CD4-positive, alpha-beta T cell treated with Interleukin-17A for 1 hour (primary cell): ENCODE measurements at regions not wholly inside any gene's neighbourhood (a gene's known extent, or its start where the extent isn't known, plus 50 kb on each side); places are given as distances from the start of the nearest gene placed in this dataset.

Experiments used
- DNase-seq: peaks from one replicate; pipeline ENCODE4 v3.0.0-alpha.2; 2020

DNA sequence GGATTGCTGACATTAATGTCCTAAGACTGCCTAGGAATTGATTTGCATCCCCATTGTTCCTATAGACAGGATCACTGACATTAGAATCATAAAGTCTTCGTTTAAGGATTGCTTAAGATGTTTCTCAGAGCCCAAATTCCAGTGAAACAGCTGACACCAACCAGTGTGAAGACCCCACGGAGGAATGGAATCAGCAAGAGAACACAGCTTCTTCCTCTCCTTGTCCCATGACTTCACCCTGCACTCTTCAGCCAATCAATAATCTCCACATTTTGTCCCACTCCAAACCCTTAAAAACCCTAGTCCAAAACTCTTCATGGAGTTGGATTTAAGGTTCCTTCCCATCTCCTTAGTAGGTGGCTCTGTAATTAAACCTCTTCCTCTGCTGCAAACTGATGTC lies 157.0 kb upstream of the NDUFV2 start:
- no peak for DNase-seq

DNA sequence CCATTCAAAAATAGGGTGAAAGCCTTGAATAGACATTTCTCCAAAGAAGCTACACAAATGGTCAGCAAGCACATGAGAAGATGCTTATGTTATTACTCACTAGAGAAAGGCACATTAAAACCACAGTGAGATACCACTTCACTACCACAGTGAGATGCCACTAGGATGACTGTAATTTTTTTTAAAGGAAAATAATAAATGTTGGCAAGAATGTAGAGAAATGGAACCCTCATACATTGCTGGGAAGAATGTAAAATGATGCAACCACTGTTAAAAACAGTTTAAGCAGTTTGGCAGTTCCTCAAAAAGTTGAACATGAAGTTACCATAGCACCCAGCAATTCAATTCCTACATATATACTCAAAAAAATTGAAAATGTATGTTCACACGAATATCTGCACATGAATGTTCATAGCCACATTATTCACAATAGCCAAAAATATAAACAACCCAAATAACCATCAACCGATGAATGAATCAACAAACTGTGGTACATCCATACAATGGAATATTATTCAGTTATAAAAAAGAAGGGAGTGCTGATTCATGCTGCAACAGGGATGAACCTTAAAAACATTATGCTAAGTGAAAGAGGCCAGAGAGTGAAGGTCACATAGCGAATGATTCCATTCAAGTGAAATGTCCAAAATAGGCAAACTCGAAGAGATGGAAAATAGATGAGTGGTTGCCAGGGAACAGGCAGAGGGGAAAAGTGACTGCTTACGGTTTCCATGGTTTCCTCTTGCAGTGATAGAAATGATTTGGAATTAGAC lies 156.2 kb upstream of the NDUFV2 start:
- DNase-seq = no peak

DNA sequence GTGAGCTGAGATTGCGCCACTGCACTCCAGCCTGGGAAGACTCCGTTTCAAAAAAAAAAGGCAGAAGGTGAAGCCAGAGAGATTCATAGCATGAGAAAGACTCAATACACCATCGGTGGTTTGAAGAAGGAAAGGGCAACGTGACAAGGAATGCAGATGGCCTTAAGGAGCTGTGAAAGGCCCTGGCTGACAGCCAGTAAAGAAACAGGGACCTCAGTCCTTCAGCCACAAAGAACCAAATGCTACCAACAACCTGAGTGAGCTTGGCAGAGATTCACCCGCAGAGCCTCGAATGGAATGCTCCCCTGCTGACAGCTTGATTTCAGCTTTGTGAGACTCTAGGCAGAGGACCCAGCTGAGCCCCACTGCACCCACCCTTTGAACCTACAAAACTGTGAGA lies 154.9 kb upstream of the NDUFV2 start:
- DNase-seq = no peak

DNA sequence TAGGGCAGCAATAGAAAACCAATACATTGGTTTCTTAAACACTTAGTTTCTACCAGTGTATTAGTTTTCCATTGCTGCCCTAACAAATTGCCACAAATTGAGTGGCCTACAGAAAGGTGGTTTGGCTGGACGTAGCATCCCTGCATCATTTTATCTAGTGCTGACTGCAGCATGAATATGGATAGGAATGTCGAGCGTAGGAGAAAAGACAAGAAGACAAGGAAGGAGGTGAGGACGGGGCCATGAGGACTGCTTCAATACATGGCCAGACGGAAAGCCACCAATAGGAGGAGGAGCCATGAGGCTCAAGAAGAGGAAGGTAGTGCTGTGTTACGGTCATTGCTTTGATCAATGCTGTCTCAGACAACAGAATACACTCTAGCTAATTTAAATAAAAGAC lies 154.5 kb upstream of the NDUFV2 start:
- no peak for DNase-seq

DNA sequence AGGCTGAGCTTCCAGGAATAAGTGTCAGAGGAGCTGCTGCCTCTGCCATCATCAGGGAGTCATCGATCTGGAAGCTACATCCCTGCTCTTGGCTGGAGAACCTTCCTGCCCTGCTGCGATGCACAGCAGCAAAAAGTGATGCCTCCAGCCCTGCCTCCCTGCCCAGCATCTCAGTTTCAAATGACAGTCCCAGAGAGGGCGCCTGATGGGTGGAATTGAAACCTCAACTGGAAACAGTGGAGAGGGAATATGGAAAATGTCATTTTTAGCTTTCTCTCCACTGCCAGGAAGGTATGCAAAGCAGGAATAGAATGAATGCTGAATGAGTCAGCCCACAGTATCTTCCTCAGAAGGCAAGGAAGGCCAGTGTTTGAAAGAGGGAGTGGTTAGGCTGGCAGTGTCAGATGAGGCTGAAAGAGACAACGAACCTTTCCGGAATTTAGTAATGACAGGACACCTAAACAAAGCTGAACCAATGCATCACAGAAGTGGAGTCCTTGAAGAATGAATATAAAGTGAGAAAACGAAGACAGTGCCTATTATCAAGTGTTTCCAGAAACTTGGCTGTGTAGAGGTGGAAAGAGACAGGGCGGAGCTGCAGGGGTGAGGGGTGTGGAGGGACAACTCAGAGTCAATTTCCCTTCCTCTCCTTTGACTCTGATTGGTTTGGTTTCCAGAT lies 153.9 kb upstream of the NDUFV2 start:
- no peak for DNase-seq

DNA sequence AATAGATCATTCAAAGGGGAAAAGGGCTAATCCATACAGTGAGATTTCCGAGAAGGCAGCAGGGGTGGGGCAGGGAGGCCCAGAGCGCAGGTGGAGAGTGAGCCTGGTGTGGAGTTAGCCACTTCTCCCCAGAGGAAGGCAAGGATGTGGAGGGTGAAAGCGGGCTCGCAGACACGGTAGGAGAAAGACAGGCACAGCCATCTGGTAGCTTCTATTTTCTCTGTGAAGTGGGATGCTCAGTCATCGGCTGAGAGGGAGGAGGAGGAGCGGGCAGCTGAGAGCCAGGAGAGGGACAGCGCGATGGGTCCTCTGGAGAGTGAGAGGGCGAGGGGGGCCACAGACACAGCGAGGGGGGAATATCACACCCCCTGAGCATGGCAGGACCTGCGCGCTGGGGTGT lies 153.3 kb upstream of the NDUFV2 start:
- no peak for DNase-seq

DNA sequence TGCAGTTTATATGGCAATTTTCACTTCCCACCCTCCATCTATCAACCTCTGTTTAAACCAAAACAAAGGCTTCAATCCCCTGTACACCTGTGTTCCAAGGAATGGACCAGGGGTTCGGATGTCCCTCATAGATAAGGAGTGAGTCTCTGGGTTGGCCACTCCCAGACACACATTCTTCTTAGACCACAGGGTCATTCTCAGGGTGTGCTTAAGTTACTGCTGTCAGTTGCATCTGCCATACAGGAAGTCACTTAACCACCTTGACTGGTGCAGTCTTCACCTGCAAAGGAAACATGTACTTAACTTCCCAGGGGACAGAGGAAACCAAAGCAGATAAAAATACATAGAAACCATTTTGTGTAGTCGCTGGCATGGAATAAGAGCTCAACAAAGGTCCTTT lies 151.0 kb upstream of the NDUFV2 start:
- no peak for DNase-seq

DNA sequence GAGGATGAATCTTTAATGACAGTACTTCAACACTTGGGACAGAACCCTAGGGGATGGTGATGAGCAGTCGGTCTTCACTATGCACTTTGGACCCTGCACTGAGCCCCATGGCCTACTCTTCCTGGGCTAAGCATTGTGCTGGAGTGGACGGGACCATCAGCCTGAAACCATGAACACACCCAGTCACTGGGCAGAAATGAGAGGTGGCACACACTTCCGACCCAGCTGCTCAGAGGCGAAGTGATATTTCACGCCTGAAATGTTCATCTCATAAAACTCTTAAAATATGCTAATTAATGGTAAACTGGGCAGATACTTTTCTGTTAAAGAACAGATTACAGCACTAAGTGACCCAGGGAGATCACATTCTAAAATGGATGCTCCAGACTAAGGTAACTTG lies 150.3 kb upstream of the NDUFV2 start:
- DNase-seq = no peak

DNA sequence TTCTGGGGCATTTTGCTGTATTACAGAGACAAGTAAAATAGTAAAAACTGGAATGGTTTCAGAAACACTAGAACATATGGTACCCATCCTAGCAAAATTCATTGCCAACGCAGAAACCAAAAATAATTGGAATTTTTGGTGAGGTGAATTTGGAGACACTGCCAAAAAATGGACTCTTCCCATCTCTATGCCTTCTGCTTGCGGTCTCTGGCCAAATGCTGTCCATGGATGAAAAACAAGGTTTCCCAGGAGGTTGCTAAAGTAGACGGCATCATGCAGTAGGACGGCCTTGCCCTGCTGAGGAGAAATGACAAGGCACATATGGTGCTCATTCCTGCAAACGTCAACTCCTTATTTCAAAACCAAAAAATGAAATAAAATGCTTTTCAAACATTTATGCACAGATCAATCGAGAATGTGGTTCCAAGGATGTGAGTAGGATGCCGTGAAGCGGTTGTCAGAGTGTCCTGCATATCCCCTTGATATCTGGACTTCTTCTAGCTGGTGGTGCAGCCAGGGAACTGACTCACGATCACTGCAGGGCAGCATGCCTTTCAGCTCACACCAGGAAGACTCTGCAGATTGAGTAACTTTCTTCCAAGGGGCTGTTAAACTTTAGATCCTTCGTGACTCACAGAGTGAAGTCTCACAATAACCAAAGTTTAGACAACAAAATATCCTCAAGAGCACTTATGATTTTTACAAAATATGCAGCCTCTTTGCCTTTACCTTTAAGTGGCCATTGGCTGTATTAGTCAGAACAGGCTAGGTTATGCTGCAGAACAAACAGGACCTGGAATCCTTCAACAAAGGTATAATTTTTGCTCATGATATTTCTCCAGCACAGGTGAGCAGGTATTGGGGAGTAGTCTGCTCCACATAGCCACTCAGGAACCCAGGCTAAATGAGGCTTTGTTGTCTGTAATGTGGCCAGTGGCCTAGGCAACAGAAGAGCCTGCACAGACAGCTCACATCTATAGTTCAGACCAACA lies 149.4 kb upstream of the NDUFV2 start:
- DNase-seq = no peak

DNA sequence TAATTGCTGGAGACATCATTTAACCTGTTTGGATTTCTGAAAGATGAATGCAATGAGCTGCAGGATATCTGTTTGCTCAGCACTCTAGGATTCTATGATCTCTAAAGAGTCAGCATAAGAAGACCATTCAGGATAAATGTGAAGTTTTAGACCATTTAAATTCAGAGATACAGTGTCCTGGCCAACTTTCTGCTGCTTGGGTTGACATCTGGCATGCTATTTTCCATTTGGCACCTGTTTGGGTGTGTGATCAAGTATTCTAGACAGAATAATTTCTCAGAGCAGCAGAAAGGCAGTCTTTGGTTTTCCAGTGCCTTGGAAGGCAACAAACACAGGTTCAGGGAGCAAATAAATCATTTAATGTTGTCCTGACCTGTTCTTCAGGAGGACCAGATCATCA lies 144.8 kb upstream of the NDUFV2 start:
- no peak for DNase-seq

DNA sequence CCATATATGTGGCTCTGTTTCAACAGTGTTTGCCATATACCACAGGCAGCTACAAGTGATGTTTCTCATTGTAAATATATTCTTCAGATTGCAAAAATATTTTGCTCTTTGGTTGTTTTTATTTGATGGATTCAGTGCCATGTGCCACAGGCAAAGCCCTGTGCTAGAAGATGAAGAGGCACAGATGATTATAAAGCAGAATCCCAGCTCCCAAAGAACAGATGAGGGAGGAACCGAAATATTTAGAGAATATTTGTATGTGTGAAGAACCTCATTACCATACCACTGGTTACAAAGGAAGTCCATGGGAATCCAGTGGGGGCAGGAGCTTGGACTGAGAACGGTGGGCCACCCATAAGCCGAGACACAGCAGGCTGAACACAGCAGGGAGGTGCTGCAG lies 143.8 kb upstream of the NDUFV2 start:
- DNase-seq = no peak

DNA sequence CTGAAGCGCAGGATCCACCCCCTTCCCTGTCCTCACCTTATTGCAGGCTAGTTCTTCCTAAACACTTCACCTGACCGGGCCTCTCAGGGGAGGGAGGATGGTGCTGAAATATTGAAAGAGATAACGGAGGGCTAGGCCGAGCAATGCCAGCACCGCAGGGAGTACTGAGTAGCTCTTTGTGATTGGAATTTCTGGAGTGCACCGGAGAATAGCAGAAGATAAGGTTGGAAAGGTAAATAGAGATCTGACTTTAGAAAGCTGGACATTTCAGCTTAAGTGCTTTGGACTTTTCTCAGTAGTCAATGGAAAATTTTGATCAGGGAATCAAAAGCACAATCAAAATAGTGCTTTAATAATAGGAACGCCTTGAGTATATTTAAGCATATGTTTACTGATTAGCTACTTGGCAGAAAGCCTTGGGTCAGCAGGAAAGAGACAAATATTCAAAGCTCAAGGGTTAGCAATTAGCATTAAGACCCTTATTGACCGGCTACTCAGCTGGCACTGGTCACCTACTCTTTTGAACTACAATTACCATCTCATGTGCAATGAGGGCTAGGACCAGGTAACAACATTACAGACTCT lies 142.9 kb upstream of the NDUFV2 start:
- no peak for DNase-seq

GRCh38 chr18:8960740-8961657 lies 141.5 kb upstream of the NDUFV2 start:
- no peak for DNase-seq

- no peak for DNase-seq
Observed at GRCh38 chr18:8962192-8962779, 140.2 kb upstream of the NDUFV2 start.

- DNase-seq = no peak
Observed at GRCh38 chr18:8962855-8963635, 139.5 kb upstream of the NDUFV2 start.

GRCh38 chr18:8963876-8964275 lies 138.6 kb upstream of the NDUFV2 start:
- no peak for DNase-seq

DNA sequence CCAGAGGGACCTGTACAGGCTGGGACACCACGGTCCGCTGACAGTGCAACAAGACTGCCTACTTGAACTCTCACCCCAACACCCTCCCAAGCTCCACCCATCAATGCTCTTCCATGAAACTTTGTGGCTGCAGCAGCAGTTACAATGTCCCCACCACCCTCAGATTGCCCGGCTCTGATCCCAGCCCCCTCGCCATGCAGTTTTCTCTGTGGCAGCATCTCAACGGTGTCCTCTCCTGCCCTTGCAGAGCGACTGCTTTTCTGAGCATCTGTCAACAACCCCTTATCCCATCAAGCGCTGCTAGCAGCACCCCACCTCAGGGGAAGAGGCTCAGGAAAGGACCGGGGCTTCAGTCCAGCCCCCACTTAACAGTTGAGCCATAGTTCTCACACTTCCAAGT lies 137.1 kb upstream of the NDUFV2 start:
- no peak for DNase-seq

GRCh38 chr18:8966821-8967220 lies 135.7 kb upstream of the NDUFV2 start:
- no peak for DNase-seq

GRCh38 chr18:8967573-8967972 lies 134.9 kb upstream of the NDUFV2 start:
- no peak for DNase-seq

DNA sequence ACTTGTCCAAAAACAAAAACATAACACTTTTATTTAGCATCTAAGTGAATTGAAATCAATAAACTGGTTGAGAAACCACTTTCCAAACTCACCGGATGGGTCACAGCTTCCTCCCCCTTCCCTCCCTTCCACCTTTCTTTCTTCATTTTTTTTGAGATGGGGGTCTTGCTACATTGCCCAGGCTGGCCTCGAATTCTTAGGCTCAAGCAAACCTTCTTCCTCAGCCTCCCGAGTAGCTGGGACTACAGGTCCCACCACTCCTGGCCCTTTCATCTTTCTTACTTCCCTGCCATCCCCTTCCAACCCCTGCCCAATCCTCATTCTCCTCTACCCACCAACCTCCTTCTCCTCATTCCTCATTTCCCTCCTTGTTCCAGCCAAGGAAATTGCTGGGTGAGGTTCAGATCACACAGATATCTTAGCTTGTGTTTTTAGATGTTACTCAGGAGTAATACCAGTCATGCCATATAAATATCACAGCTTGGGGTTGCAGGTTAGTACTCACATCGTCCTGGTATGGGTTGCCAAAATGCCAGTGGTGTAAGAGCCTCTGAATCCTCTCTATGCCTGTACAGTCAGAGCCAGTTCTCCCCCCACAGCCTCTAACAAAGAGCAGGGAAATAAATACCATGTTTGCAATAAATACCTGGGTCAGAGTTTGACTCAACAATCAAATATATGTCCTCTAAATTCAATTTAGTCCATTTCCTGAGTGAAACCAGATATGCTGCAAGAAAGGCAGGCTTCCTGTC lies 132.7 kb upstream of the NDUFV2 start:
- DNase-seq = no peak
